PC-3 (cell line): ENCODE measurements at regions not wholly inside any gene's neighbourhood (a gene's known extent, or its start where the extent isn't known, plus 50 kb on each side); places are given as distances from the start of the nearest gene placed in this dataset.

ENCODE experiments used
- CTCF ChIP-seq: fragments of 300-600 bp; sonication (generic); conservative IDR thresholded peaks from 2 replicates; pipeline ENCODE4 v1.5.1; 2017; ENCODE audit warnings: antibody characterized with exemption, low read depth, mild to moderate bottlenecking, low read length
- EZH2phosphoT487 ChIP-seq: fragments of 300-600 bp; sonication (generic); IDR thresholded peaks from 2 replicates; pipeline ENCODE4 v1.6.1; 2018; ENCODE audit warnings: mild to moderate bottlenecking, antibody characterized with exemption, low read length, borderline replicate concordance

DNA sequence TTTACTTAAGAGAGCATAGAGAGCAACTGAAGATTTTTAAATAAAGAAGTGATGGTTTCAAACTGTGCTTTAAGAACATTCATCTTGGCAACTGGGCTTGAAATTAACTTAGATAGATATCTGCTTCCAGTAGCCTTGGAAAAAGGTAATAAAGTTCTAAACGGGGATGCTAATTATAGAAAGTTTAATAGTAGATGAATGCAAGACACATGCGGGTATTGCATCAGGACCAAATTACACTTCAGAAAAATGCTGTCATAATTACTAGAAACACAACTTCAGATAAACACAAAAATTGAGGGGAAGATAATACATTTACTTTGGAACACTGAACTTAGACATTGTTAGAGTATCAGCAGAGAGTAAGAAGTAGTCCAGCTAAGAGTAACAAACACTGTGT lies 227.7 kb upstream of the SNX2 start:
- TF ChIP-seq CTCF (no peak), EZH2phosphoT487 (no peak)
